MM.1S (cell line): ENCODE measurements at regions not wholly inside any gene's neighbourhood (a gene's known extent, or its start where the extent isn't known, plus 50 kb on each side); places are given as distances from the start of the nearest gene placed in this dataset.

Experiments
- DNase-seq: peaks from one replicate; pipeline ENCODE4 v3.0.0-alpha.2; 2015
- H2AFZ ChIP-seq: fragments of 300-600 bp; sonication (generic); 2 replicates; pipeline ENCODE4 v1.6.0; 2016; ENCODE audit warnings: antibody characterized with exemption, low read length
- H3F3A ChIP-seq: fragments of 300-600 bp; sonication (generic); 2 replicates; pipeline ENCODE4 v1.6.1; 2016; ENCODE audit warnings: mild to moderate bottlenecking, antibody characterized with exemption, low read length, moderate library complexity, mixed read lengths; ENCODE audit not compliant: insufficient read depth
- H3K27ac ChIP-seq: fragments of 300-600 bp; sonication (generic); 2 replicates; pipeline ENCODE4 v1.5.1; 2016; ENCODE audit warnings: mild to moderate bottlenecking, low read length
- H3K27me3 ChIP-seq: fragments of 300-600 bp; sonication (generic); replicated peaks from 2 replicates; pipeline ENCODE4 v1.6.0; 2016; ENCODE audit warnings: low read length; ENCODE audit not compliant: insufficient read depth
- H3K36me3 ChIP-seq: fragments of 300-600 bp; sonication (generic); replicated peaks from 2 replicates; pipeline ENCODE4 v1.6.1; 2016; ENCODE audit warnings: mild to moderate bottlenecking, low read length, mixed read lengths; ENCODE audit not compliant: insufficient read depth
- H3K4me1 ChIP-seq: fragments of 300-600 bp; sonication (generic); 2 replicates; pipeline ENCODE4 v1.6.1; 2016; ENCODE audit warnings: low read length, mixed read lengths
- H3K4me2 ChIP-seq: fragments of 300-600 bp; sonication (generic); 2 replicates; pipeline ENCODE4 v1.6.0; 2016; ENCODE audit warnings: low read depth, low read length
- H3K4me3 ChIP-seq: fragments of 300-600 bp; sonication (generic); 2 replicates; pipeline ENCODE4 v1.5.1; 2016; ENCODE audit warnings: low read length, mixed read lengths
- H3K79me2 ChIP-seq: fragments of 300-600 bp; sonication (generic); 2 replicates; pipeline ENCODE4 v1.6.1; 2016; ENCODE audit warnings: mixed run types, low read length, mixed read lengths
- H3K9ac ChIP-seq: fragments of 300-600 bp; sonication (generic); 2 replicates; pipeline ENCODE4 v1.6.1; 2016; ENCODE audit warnings: low read length, mixed read lengths
- H3K9me2 ChIP-seq: fragments of 300-600 bp; sonication (generic); replicated peaks from 2 replicates; pipeline ENCODE4 v1.6.1; 2016; ENCODE audit warnings: mild to moderate bottlenecking, low read length, mixed read lengths; ENCODE audit not compliant: insufficient read depth
- H3K9me3 ChIP-seq: fragments of 300-600 bp; sonication (generic); replicated peaks from 2 replicates; pipeline ENCODE4 v1.6.1; 2016; ENCODE audit warnings: mild to moderate bottlenecking, low read length, mixed read lengths; ENCODE audit not compliant: insufficient read depth
- H4K20me1 ChIP-seq: fragments of 300-600 bp; sonication (generic); 2 replicates; pipeline ENCODE4 v1.6.1; 2016; ENCODE audit warnings: mild to moderate bottlenecking, low read length, moderate library complexity, mixed read lengths; ENCODE audit not compliant: insufficient read depth
- CTCF ChIP-seq: fragments of 300-600 bp; sonication (generic); IDR thresholded peaks from 2 replicates; pipeline ENCODE4 v1.5.1; 2016; ENCODE audit warnings: antibody characterized with exemption, low read length, mixed read lengths
- EZH2 ChIP-seq: fragments of 300-600 bp; sonication (generic); optimal IDR thresholded peaks from 2 replicates; pipeline ENCODE3; 2017; ENCODE audit warnings: low read depth, mild to moderate bottlenecking, antibody characterized with exemption, low read length, mixed read lengths
- EZH2phosphoT487 ChIP-seq: fragments of 300-600 bp; sonication (generic); IDR thresholded peaks from 2 replicates; pipeline ENCODE4 v1.6.1; 2018; ENCODE audit warnings: antibody characterized with exemption, low read length

- no peak overlapping the region for H3K9ac ChIP-seq
Measured at GRCh38 chr1:4305526-4306301, 348.7 kb upstream of the AJAP1 start.

GRCh38 chr1:4306559-4307467 is 347.6 kb upstream of the AJAP1 start:
- Histone ChIP-seq H2AFZ (no peak overlapping the region), H4K20me1 (no peaks in the 10 kb centered on the region), H3K4me2 (no peak overlapping the region), H3K9ac (no peak overlapping the region), H3K9me2 (no peaks in the 10 kb centered on the region), H3K27me3 (peaks cover 45% of the 10 kb centered on the region), H3F3A (no peaks in the 10 kb centered on the region), H3K79me2 (no peaks in the 10 kb centered on the region), H3K27ac (no peak overlapping the region), H3K36me3 (no peaks in the 10 kb centered on the region), H3K4me1 (no peaks in the 10 kb centered on the region), H3K4me3 (no peak overlapping the region), H3K9me3 (no peaks in the 10 kb centered on the region)
- no peak for DNase-seq
- TF ChIP-seq CTCF (no peak), EZH2phosphoT487 (no peak), EZH2 (no peak)

More at GRCh38 chr1:4305526-4306301, 348.7 kb upstream of the AJAP1 start:
- H4K20me1 ChIP-seq: no peaks in the 10 kb centered on the region
- H3K4me2 ChIP-seq: no peak overlapping the region
- peaks cover 45% of the 10 kb centered on the region for H3K27me3 ChIP-seq
- no peaks in the 10 kb centered on the region for H3K9me2 ChIP-seq
- H3K27ac ChIP-seq: no peak overlapping the region
- no peaks in the 10 kb centered on the region for H3F3A ChIP-seq
- no peak overlapping the region for H3K4me3 ChIP-seq
- H3K4me1 ChIP-seq: no peaks in the 10 kb centered on the region
- TF ChIP-seq EZH2phosphoT487 (no peak), EZH2 (no peak), CTCF (no peak)
- H3K9me3 ChIP-seq: no peaks in the 10 kb centered on the region
- H3K79me2 ChIP-seq: no peaks in the 10 kb centered on the region
- no peak overlapping the region for H2AFZ ChIP-seq
- H3K36me3 ChIP-seq: no peaks in the 10 kb centered on the region
- no peak for DNase-seq

GRCh38 chr1:4307468-4307845 is 347.0 kb upstream of the AJAP1 start:
- no peak overlapping the region for H2AFZ ChIP-seq
- H3K4me3 ChIP-seq: no peak overlapping the region
- no peaks in the 10 kb centered on the region for H3K79me2 ChIP-seq
- DNase-seq: no peak
- H3K9me2 ChIP-seq: no peaks in the 10 kb centered on the region
- no peaks in the 10 kb centered on the region for H4K20me1 ChIP-seq
- H3K9me3 ChIP-seq: no peaks in the 10 kb centered on the region
- TF ChIP-seq CTCF (no peak), EZH2phosphoT487 (no peak), EZH2 (no peak)
- H3K4me1 ChIP-seq: no peaks in the 10 kb centered on the region
- H3K27me3 ChIP-seq: peaks cover 45% of the 10 kb centered on the region
- no peak overlapping the region for H3K9ac ChIP-seq
- no peaks in the 10 kb centered on the region for H3K36me3 ChIP-seq
- no peak overlapping the region for H3K4me2 ChIP-seq
- no peak overlapping the region for H3K27ac ChIP-seq
- no peaks in the 10 kb centered on the region for H3F3A ChIP-seq
